Skeletal muscle cell (primary cell): ENCODE measurements at regions not wholly inside any gene's neighbourhood (a gene's known extent, or its start where the extent isn't known, plus 50 kb on each side); places are given as distances from the start of the nearest gene placed in this dataset.
A peak's percentile ranks its signal among the peaks of the same experiment; 100 is the strongest.

Experiments
- DNase-seq: peaks from one replicate; pipeline ENCODE4 v3.0.0-alpha.2; 2010; ENCODE audit warnings: low read depth
- H3K4me3 ChIP-seq: 2 replicates; pipeline ENCODE4 v1.5.1; 2011; ENCODE audit warnings: low read depth, mild to moderate bottlenecking, control low read depth, low read length, moderate library complexity

- no peak overlapping the region for H3K4me3 ChIP-seq
Measured at GRCh38 chr2:236706288-236706687, 136.7 kb downstream of the ACKR3 start.

GRCh38 chr2:236706803-236707202, 137.2 kb downstream of the ACKR3 start:
- no peak for DNase-seq
- no peak overlapping the region for H3K4me3 ChIP-seq

More at GRCh38 chr2:236706288-236706687, 136.7 kb downstream of the ACKR3 start:
- no peak for DNase-seq

GRCh38 chr2:236711440-236711839, 141.8 kb downstream of the ACKR3 start:
- no peak overlapping the region for H3K4me3 ChIP-seq
- peak; percentile 27 for DNase-seq

GRCh38 chr2:236712304-236712703, 142.7 kb downstream of the ACKR3 start:
- no peak for DNase-seq
- no peak overlapping the region for H3K4me3 ChIP-seq

GRCh38 chr2:236712961-236713673, 143.5 kb downstream of the ACKR3 start:
- no peak overlapping the region for H3K4me3 ChIP-seq
- DNase-seq: no peak

GRCh38 chr2:236714080-236714479, 144.5 kb downstream of the ACKR3 start:
- H3K4me3 ChIP-seq: no peak overlapping the region
- no peak for DNase-seq

GRCh38 chr2:236715077-236715476, 145.5 kb downstream of the ACKR3 start:
- DNase-seq: no peak

GRCh38 chr2:236715491-236715961, 145.9 kb downstream of the ACKR3 start:
- no peak overlapping the region for H3K4me3 ChIP-seq
- no peak for DNase-seq

More at GRCh38 chr2:236715077-236715476, 145.5 kb downstream of the ACKR3 start:
- H3K4me3 ChIP-seq: no peak overlapping the region

- no peak for DNase-seq
Measured at GRCh38 chr2:236717120-236717519, 147.5 kb downstream of the ACKR3 start.

GRCh38 chr2:236717729-236718128, 148.1 kb downstream of the ACKR3 start:
- DNase-seq: no peak
- no peak overlapping the region for H3K4me3 ChIP-seq

More at GRCh38 chr2:236717120-236717519, 147.5 kb downstream of the ACKR3 start:
- no peak overlapping the region for H3K4me3 ChIP-seq

- H3K4me3 ChIP-seq: no peak overlapping the region
- no peak for DNase-seq
Measured at GRCh38 chr2:236718207-236718992, 148.8 kb downstream of the ACKR3 start.

GRCh38 chr2:236719192-236719635, 149.6 kb downstream of the ACKR3 start:
- no peak overlapping the region for H3K4me3 ChIP-seq
- no peak for DNase-seq

GRCh38 chr2:236720974-236721540, 151.4 kb downstream of the ACKR3 start:
- H3K4me3 ChIP-seq: no peak overlapping the region
- no peak for DNase-seq

GRCh38 chr2:236724200-236724599, 154.6 kb downstream of the ACKR3 start:
- H3K4me3 ChIP-seq: no peak overlapping the region
- no peak for DNase-seq

GRCh38 chr2:236726701-236727450, 157.3 kb downstream of the ACKR3 start:
- DNase-seq: no peak
- H3K4me3 ChIP-seq: no peak overlapping the region

- no peak for DNase-seq
- no peak overlapping the region for H3K4me3 ChIP-seq
Measured at GRCh38 chr2:236728916-236729670, 159.5 kb downstream of the ACKR3 start.

- no peak for DNase-seq
- no peak overlapping the region for H3K4me3 ChIP-seq
Measured at GRCh38 chr2:236730393-236730792, 160.8 kb downstream of the ACKR3 start.

- DNase-seq: peak; percentile 61
- no peak overlapping the region for H3K4me3 ChIP-seq
Measured at GRCh38 chr2:236731767-236732580, 162.3 kb downstream of the ACKR3 start.
